AG04449 (cell line): ENCODE measurements at regions not wholly inside any gene's neighbourhood (a gene's known extent, or its start where the extent isn't known, plus 50 kb on each side); places are given as distances from the start of the nearest gene placed in this dataset.

Experiments
- CTCF ChIA-PET: fragments of 350-600 bp; formaldehyde crosslinking; extraction: SDS; loops from one replicate; lab custom pipeline; 2021; ENCODE audit warnings: antibody characterized with exemption; lab: Yijun Ruan, JAX
- POLR2A ChIA-PET: fragments of 400-600, 350-600 bp; formaldehyde crosslinking; extraction: SDS; loops from one replicate; lab custom pipeline; 2020; ENCODE audit warnings: antibody characterized with exemption, inconsistent platforms; lab: Yijun Ruan, JAX
- DNase-seq: peaks from one replicate; pipeline ENCODE4 v3.0.0-alpha.2; 2010; ENCODE audit warnings: low read depth, low spot score
- H3K4me3 ChIP-seq: 2 replicates; pipeline ENCODE4 v1.5.1; 2011; ENCODE audit warnings: low read depth, mild to moderate bottlenecking, control low read depth, low read length
- CTCF ChIP-seq: IDR thresholded peaks from one replicate; pipeline ENCODE4 v1.5.1; 2011; ENCODE audit warnings: mild to moderate bottlenecking, moderate library complexity, low read length, control low read depth, inconsistent platforms; ENCODE audit not compliant: insufficient read depth; ENCODE audit errors: missing control alignments

- POLR2A ChIA-PET, result no interaction called here
- CTCF ChIA-PET, result interaction anchor here (1.0 to 2.4 kb wide), 2 partner anchors 21 to 622 kb away, joined by 4 to 12 read pairs; no protein-coding TSS in a partner anchor
These were observed 93.1 kb upstream of the WWC1 start for GRCh38 chr5:168198359-168198758.

GRCh38 chr5:168202996-168203395 is 88.4 kb upstream of the WWC1 start:
- no peak for DNase-seq
- TF ChIP-seq CTCF, result no peak
- ChIA-PET POLR2A (no interaction called here), CTCF (interaction anchor here (1.0 to 5.1 kb wide), 2 partner anchors 14 to 16 kb away, joined by 3 to 27 read pairs; no protein-coding TSS in a partner anchor)
- no peak overlapping the region for H3K4me3 ChIP-seq

More at GRCh38 chr5:168198359-168198758, 93.1 kb upstream of the WWC1 start:
- DNase-seq, result no peak
- no peak overlapping the region for H3K4me3 ChIP-seq
- no peak for TF ChIP-seq CTCF

- no peak overlapping the region for H3K4me3 ChIP-seq
- DNase-seq, result no peak
- POLR2A ChIA-PET, result no interaction called here
- TF ChIP-seq CTCF, result no peak
- CTCF ChIA-PET, result interaction anchor here (1.0 to 5.1 kb wide), 2 partner anchors 13 to 15 kb away, joined by 3 to 27 read pairs; no protein-coding TSS in a partner anchor
These were observed 87.3 kb upstream of the WWC1 start for GRCh38 chr5:168204165-168204564.

- no peak overlapping the region for H3K4me3 ChIP-seq
- no peak for DNase-seq
- ChIA-PET CTCF (no interaction called here), POLR2A (no interaction called here)
- no peak for TF ChIP-seq CTCF
These were observed 83.9 kb upstream of the WWC1 start for GRCh38 chr5:168207450-168208029.

GRCh38 chr5:168209244-168209995 is 82.0 kb upstream of the WWC1 start:
- CTCF ChIA-PET, result interaction anchor here (1.6 kb wide), 1 partner anchor 10 kb away, joined by 7 read pairs; no protein-coding TSS in a partner anchor
- POLR2A ChIA-PET, result no interaction called here
- peak; percentile 23 for DNase-seq
- no peak for TF ChIP-seq CTCF
- no peak overlapping the region for H3K4me3 ChIP-seq

- DNase-seq, result no peak
- POLR2A ChIA-PET, result no interaction called here
- CTCF ChIA-PET, result interaction anchor here (1.6 kb wide), 1 partner anchor 10 kb away, joined by 7 read pairs; no protein-coding TSS in a partner anchor
- no peak for TF ChIP-seq CTCF
- no peak overlapping the region for H3K4me3 ChIP-seq
These were observed 81.4 kb upstream of the WWC1 start for GRCh38 chr5:168209997-168210396.
